Astrocyte (in vitro differentiated cells and primary cell): ENCODE measurements at regions not wholly inside any gene's neighbourhood (a gene's known extent, or its start where the extent isn't known, plus 50 kb on each side); places are given as distances from the start of the nearest gene placed in this dataset.

ENCODE experiments used
- EZH2 ChIP-seq: IDR thresholded peaks from 2 replicates; pipeline ENCODE4 v1.6.1; 2012; ENCODE audit warnings: mild to moderate bottlenecking, low read length, inconsistent platforms; ENCODE audit not compliant: insufficient read depth
- TF ChIP-seq, protein P1 (sequence below): IDR thresholded peaks from 2 replicates; pipeline ENCODE4 v1.5.1; 2011; ENCODE audit warnings: low read depth, mild to moderate bottlenecking, inconsistent platforms, low read length, moderate library complexity; ENCODE audit not compliant: insufficient read depth

DNA sequence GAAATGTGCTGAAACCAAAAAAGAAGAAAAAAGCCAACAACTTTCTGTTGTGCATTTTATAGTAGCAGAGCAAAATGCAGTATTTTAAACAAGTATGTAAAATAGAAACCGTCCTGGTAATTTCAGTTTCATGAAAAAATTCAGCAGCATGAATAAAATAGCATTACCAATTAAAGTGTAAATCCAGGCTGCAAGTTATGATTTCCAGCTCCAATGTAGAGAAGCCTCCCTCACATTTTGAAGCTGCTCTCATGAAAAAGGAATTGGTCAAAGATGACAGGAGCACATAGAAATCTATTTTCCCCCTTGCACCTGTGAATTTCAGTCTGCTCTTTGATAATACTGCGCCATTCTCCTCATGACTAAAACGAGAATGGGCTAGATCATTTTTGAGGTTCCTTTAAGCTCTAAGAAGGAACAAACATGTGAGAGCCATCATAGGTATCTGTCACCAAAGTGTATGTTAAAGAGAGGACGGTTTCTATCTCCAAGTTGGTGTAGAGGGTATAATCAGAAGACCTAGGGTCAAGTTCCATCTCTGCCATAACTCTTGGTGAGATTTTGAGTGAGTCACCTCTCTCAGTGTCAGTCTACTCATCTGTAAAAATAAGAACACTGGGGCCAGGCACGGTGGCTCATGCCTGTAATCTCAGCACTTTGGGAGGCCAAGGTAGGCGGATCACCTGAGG lies 107.5 kb downstream of the MTPAP start:
- TF ChIP-seq, protein P1, sequence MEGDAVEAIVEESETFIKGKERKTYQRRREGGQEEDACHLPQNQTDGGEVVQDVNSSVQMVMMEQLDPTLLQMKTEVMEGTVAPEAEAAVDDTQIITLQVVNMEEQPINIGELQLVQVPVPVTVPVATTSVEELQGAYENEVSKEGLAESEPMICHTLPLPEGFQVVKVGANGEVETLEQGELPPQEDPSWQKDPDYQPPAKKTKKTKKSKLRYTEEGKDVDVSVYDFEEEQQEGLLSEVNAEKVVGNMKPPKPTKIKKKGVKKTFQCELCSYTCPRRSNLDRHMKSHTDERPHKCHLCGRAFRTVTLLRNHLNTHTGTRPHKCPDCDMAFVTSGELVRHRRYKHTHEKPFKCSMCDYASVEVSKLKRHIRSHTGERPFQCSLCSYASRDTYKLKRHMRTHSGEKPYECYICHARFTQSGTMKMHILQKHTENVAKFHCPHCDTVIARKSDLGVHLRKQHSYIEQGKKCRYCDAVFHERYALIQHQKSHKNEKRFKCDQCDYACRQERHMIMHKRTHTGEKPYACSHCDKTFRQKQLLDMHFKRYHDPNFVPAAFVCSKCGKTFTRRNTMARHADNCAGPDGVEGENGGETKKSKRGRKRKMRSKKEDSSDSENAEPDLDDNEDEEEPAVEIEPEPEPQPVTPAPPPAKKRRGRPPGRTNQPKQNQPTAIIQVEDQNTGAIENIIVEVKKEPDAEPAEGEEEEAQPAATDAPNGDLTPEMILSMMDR, result no peak
- no peak for TF ChIP-seq EZH2
